ENCODE measurements at regions not wholly inside any gene's neighbourhood (a gene's known extent, or its start where the extent isn't known, plus 50 kb on each side); places are given as distances from the start of the nearest gene placed in this dataset.

- H3K27ac ChIP-seq (ENCODE audit: low read length): no peak overlapping the region
- no peak for ATAC-seq
- Mint-ChIP-seq H3K4me3 (no peak overlapping the region), H3K27me3 (ENCODE audit: low read depth in 2 of 2) (no peaks in the 10 kb centered on the region), H3K27ac (no peak overlapping the region), H3K4me1 (peaks cover 3 to 7% of the 10 kb centered on the region in 2 donors), H3K9me3 (no peaks in the 10 kb centered on the region), H3K36me3 (no peaks in the 10 kb centered on the region)
- peaks cover under 1% of the 10 kb centered on the region for H3K4me1 ChIP-seq (ENCODE audit: control insufficient read depth, insufficient read depth, low read length)
- no peak for TF ChIP-seq CTCF (IDR thresholded peaks at IDR 0.05)
- H3K36me3 ChIP-seq (ENCODE audit: control insufficient read depth, insufficient read depth, low read length): no peaks in the 10 kb centered on the region
- intact Hi-C loops (cut with micrococcal nuclease): no loop called here
- no peaks in the 10 kb centered on the region for H3K27me3 ChIP-seq (ENCODE audit: control insufficient read depth, insufficient read depth, low read length)
- no peaks in the 10 kb centered on the region for H3K9me3 ChIP-seq (ENCODE audit: control insufficient read depth, insufficient read depth, low read length)
- no peak for DNase-seq
- no peak overlapping the region for H3K4me3 ChIP-seq (ENCODE audit: low read length)
- WGBS (ENCODE audit: insufficient coverage): 92% methylated on average over 2 of the region's 2 CpGs
Observed at GRCh38 chr6:105803442-105803841, 282.7 kb upstream of the PRDM1 start.

GRCh38 chr6:105802703-105803102, 283.4 kb upstream of the PRDM1 start:
- H3K27ac Mint-ChIP-seq: no peak overlapping the region
- Histone ChIP-seq H3K9me3 (ENCODE audit: control insufficient read depth, insufficient read depth, low read length) (no peaks in the 10 kb centered on the region), H3K4me3 (ENCODE audit: low read length) (no peak overlapping the region), H3K4me1 (ENCODE audit: control insufficient read depth, insufficient read depth, low read length) (no peaks in the 10 kb centered on the region), H3K36me3 (ENCODE audit: control insufficient read depth, insufficient read depth, low read length) (no peaks in the 10 kb centered on the region), H3K27me3 (ENCODE audit: control insufficient read depth, insufficient read depth, low read length) (no peaks in the 10 kb centered on the region), H3K27ac (ENCODE audit: low read length) (no peak overlapping the region)
- ATAC-seq (no peak), DNase-seq (no peak)
- no peak overlapping the region for H3K4me3 Mint-ChIP-seq
- no peaks in the 10 kb centered on the region for H3K9me3 Mint-ChIP-seq
- H3K4me1 Mint-ChIP-seq: no peaks in the 10 kb centered on the region
- H3K36me3 Mint-ChIP-seq: no peaks in the 10 kb centered on the region
- no peak for TF ChIP-seq CTCF (IDR thresholded peaks at IDR 0.05)
- no peaks in the 10 kb centered on the region for H3K27me3 Mint-ChIP-seq (ENCODE audit: low read depth in 2 of 2)
- 88% methylated on average over 2 of the region's 3 CpGs for WGBS (ENCODE audit: insufficient coverage)
- intact Hi-C loops (cut with micrococcal nuclease): no loop called here

GRCh38 chr6:105800871-105801270, 285.3 kb upstream of the PRDM1 start:
- H3K4me1 Mint-ChIP-seq: no peaks in the 10 kb centered on the region
- no CpG with 5 or more reads among the region's 2 CpGs for whole genome bisulfite sequencing (ENCODE audit: insufficient coverage)
- no peaks in the 10 kb centered on the region for H3K4me1 ChIP-seq (ENCODE audit: control insufficient read depth, insufficient read depth, low read length)
- no peaks in the 10 kb centered on the region for H3K36me3 Mint-ChIP-seq
- H3K4me3 Mint-ChIP-seq: no peak overlapping the region
- H3K4me3 ChIP-seq (ENCODE audit: low read length): no peak overlapping the region
- no peak overlapping the region for H3K27ac ChIP-seq (ENCODE audit: low read length)
- no peaks in the 10 kb centered on the region for H3K9me3 ChIP-seq (ENCODE audit: control insufficient read depth, insufficient read depth, low read length)
- ATAC-seq (no peak), DNase-seq (no peak)
- H3K27me3 ChIP-seq (ENCODE audit: control insufficient read depth, insufficient read depth, low read length): no peaks in the 10 kb centered on the region
- no peaks in the 10 kb centered on the region for H3K27me3 Mint-ChIP-seq (ENCODE audit: low read depth in 2 of 2)
- H3K36me3 ChIP-seq (ENCODE audit: control insufficient read depth, insufficient read depth, low read length): no peaks in the 10 kb centered on the region
- no peak overlapping the region for H3K27ac Mint-ChIP-seq
- no peak for TF ChIP-seq CTCF (IDR thresholded peaks at IDR 0.05)
- no peaks in the 10 kb centered on the region for H3K9me3 Mint-ChIP-seq
- intact Hi-C loops (cut with micrococcal nuclease): no loop called here

GRCh38 chr6:105800398-105800797, 285.7 kb upstream of the PRDM1 start:
- Histone ChIP-seq H3K4me3 (ENCODE audit: low read length) (no peak overlapping the region), H3K36me3 (ENCODE audit: control insufficient read depth, insufficient read depth, low read length) (no peaks in the 10 kb centered on the region), H3K9me3 (ENCODE audit: control insufficient read depth, insufficient read depth, low read length) (no peaks in the 10 kb centered on the region), H3K4me1 (ENCODE audit: control insufficient read depth, insufficient read depth, low read length) (no peaks in the 10 kb centered on the region), H3K27me3 (ENCODE audit: control insufficient read depth, insufficient read depth, low read length) (no peaks in the 10 kb centered on the region), H3K27ac (ENCODE audit: low read length) (no peak overlapping the region)
- H3K27ac Mint-ChIP-seq: no peak overlapping the region
- H3K9me3 Mint-ChIP-seq: no peaks in the 10 kb centered on the region
- no peak for TF ChIP-seq CTCF (IDR thresholded peaks at IDR 0.05)
- ATAC-seq: no peak
- intact Hi-C loops (cut with micrococcal nuclease): no loop called here
- H3K4me3 Mint-ChIP-seq: no peak overlapping the region
- no peak for DNase-seq
- H3K27me3 Mint-ChIP-seq (ENCODE audit: low read depth in 2 of 2): no peaks in the 10 kb centered on the region
- no peaks in the 10 kb centered on the region for H3K36me3 Mint-ChIP-seq
- no peaks in the 10 kb centered on the region for H3K4me1 Mint-ChIP-seq
- 100% methylated on average over 2 of the region's 2 CpGs for WGBS (ENCODE audit: insufficient coverage)

All from natural killer cell (primary cell).